ENCODE measurements at regions not wholly inside any gene's neighbourhood (a gene's known extent, or its start where the extent isn't known, plus 50 kb on each side); places are given as distances from the start of the nearest gene placed in this dataset.

GRCh38 chr3:107077391-107077790 is 299.8 kb upstream of the CCDC54 start:
- Histone ChIP-seq H2AFZ (peak overlapping the region; percentile 49; the same call in 1 of the 2 replicates), H3K4me3 (no peak overlapping the region), H3K27ac (ENCODE audit: low read depth) (no peak overlapping the region), H3K27me3 (ENCODE audit: insufficient read depth) (no peaks in the 10 kb centered on the region), H3K9me2 (ENCODE audit: insufficient read depth) (peaks cover 18% of the 10 kb centered on the region; the same call in 1 of the 2 replicates), H3F3A (replicated peaks; ENCODE audit: low read depth) (no peaks in the 10 kb centered on the region), H3K4me1 (ENCODE audit: insufficient read depth) (no peaks in the 10 kb centered on the region), H3K79me2 (replicated peaks; ENCODE audit: insufficient read depth) (no peaks in the 10 kb centered on the region), H3K36me3 (ENCODE audit: insufficient read depth) (no peaks in the 10 kb centered on the region), H4K20me1 (replicated peaks; ENCODE audit: insufficient read depth) (no peaks in the 10 kb centered on the region), H3K4me2 (no peak overlapping the region)
- H3K4me3 Mint-ChIP-seq, result no peak overlapping the region
- H3K9me3 Mint-ChIP-seq, result no peaks in the 10 kb centered on the region
- TF ChIP-seq EZH2 (IDR thresholded peaks at IDR 0.05; ENCODE audit: low read depth, unreplicated experiment) (no peak), CREB1 (CRISPR knock-in tag; IDR thresholded peaks at IDR 0.05; ENCODE audit: low read depth) (no peak), REST (IDR thresholded peaks at IDR 0.05; ENCODE audit: unreplicated experiment) (no peak), ZNF114 (CRISPR knock-in tag; IDR thresholded peaks at IDR 0.05) (no peak), ZNF462 (CRISPR knock-in tag; IDR thresholded peaks at IDR 0.05) (no peak), NANOG (IDR thresholded peaks at IDR 0.05; ENCODE audit: borderline replicate concordance) (no peak), ZNF331 (CRISPR knock-in tag; IDR thresholded peaks at IDR 0.05; ENCODE audit: low read depth) (no peak), CTCF (conservative IDR thresholded peaks at IDR 0.05; ENCODE audit: low read depth in 2 of 2) (no peak), STAT1 (IDR thresholded peaks at IDR 0.05; ENCODE audit: unreplicated experiment) (no peak), JUNB (IDR thresholded peaks at IDR 0.05; ENCODE audit: unreplicated experiment) (no peak), ETS1 (IDR thresholded peaks at IDR 0.05) (no peak), POLR2AphosphoS5 (IDR thresholded peaks at IDR 0.05; ENCODE audit: low read depth) (no peak), EZH2phosphoT487 (IDR thresholded peaks at IDR 0.05; ENCODE audit: unreplicated experiment) (no peak)
- no peaks in the 10 kb centered on the region for H3K4me1 Mint-ChIP-seq
- ATAC-seq (no peak), DNase-seq (ENCODE audit: low spot score) (no peak)
- H3K27ac Mint-ChIP-seq, result no peak overlapping the region
- H3K27me3 Mint-ChIP-seq (ENCODE audit: insufficient read depth, low read depth, poor library complexity), result no peaks in the 10 kb centered on the region
- H3K36me3 Mint-ChIP-seq (ENCODE audit: low read depth), result no peaks in the 10 kb centered on the region

All from GM23338 (cell line).